Kidney (tissue), 13 donors: ENCODE measurements at regions not wholly inside any gene's neighbourhood (a gene's known extent, or its start where the extent isn't known, plus 50 kb on each side); places are given as distances from the start of the nearest gene placed in this dataset.

Experiments used
- DNase-seq, 5 donors: peaks; one replicate each; pipeline ENCODE4 v3.0.0-alpha.2; 2013 to 2020
- FAIRE-seq: peaks from 2 replicates; lab custom pipeline; 2012; peaks lifted over from hg19 to GRCh38; lab: Jason Lieb, UNC
- H3K27ac ChIP-seq, 2 donors: one replicate each; pipeline ENCODE4 v1.7.0; 2013; ENCODE audit warnings: low read depth in 2 of 2, low read length in 2 of 2, inconsistent platforms in 1 of 2
- H3K27me3 ChIP-seq: one replicate; pipeline ENCODE4 v1.7.1; 2013; ENCODE audit warnings: low read length, inconsistent platforms; ENCODE audit not compliant: control insufficient read depth, insufficient read depth
- H3K36me3 ChIP-seq, 3 donors: one replicate each; pipeline versions ENCODE4 v1.7.0 to v1.7.1; 2013; ENCODE audit warnings: low read length in 3 of 3, control low read depth in 1 of 3, inconsistent platforms in 1 of 3; ENCODE audit not compliant: insufficient read depth in 3 of 3, control insufficient read depth in 2 of 3
- H3K4me1 ChIP-seq, 3 donors: one replicate each; pipeline versions ENCODE4 v1.7.0 to v1.7.1; 2013; ENCODE audit warnings: low read length in 3 of 3, inconsistent platforms in 1 of 3, low read depth in 1 of 3; ENCODE audit not compliant: control insufficient read depth in 2 of 3, insufficient read depth in 2 of 3
- H3K4me3 ChIP-seq, 3 donors: one replicate each; pipeline versions ENCODE4 v1.7.0 to v1.8.1; 2013; ENCODE audit warnings: low read length in 3 of 3, control low read depth in 1 of 3, inconsistent platforms in 1 of 3
- H3K9ac ChIP-seq, 3 donors: one replicate each; pipeline versions ENCODE4 v1.7.0 to v1.7.1; 2013; ENCODE audit warnings: low read length in 3 of 3, control low read depth in 1 of 3, inconsistent platforms in 1 of 3
- H3K9me3 ChIP-seq, 3 donors: one replicate each; pipeline versions ENCODE4 v1.7.0 to v1.7.1; 2013; ENCODE audit warnings: low read length in 3 of 3, control low read depth in 1 of 3, inconsistent platforms in 1 of 3; ENCODE audit not compliant: control insufficient read depth in 2 of 3, insufficient read depth in 1 of 3
- CTCF ChIP-seq: IDR thresholded peaks from 3 replicates; pipeline ENCODE4 v1.5.1; 2012; ENCODE audit warnings: mild to moderate bottlenecking, moderate library complexity, borderline replicate concordance; ENCODE audit not compliant: insufficient read depth; ENCODE audit errors: extremely low read depth
- intact Hi-C: fragments of 100-400 bp; cut with DNase I; formaldehyde crosslinking; loops from one replicate; pipeline ENCODE4 v1.11.1; 2022
- donor health status: control.
- donor health status: control.
- donor health status: control.
- donor health status: control.
- donor health status: control.
- donor health status: DM: yes; HTN: yes; CAD: no.
- donor health status: Normal renal cell carcinoma (clear cell type).

- Histone ChIP-seq H3K4me1 (peaks cover 2 to 16% (median 7%) of the 10 kb centered on the region in 3 donors), H3K27ac (no peak overlapping the region), H3K36me3 (no peaks in the 10 kb centered on the region), H3K9me3 (no peaks in the 10 kb centered on the region), H3K4me3 (no peak overlapping the region), H3K27me3 (no peaks in the 10 kb centered on the region), H3K9ac (no peak overlapping the region)
- TF ChIP-seq CTCF = no peak
- DNase-seq (no peak), FAIRE-seq (no peak)
- intact Hi-C loops = no loop called here
Observed at GRCh38 chr16:85232369-85233142, 120.3 kb upstream of the CIBAR2 start.

GRCh38 chr16:85233516-85233915 is 121.2 kb upstream of the CIBAR2 start:
- Histone ChIP-seq H3K9me3 (no peaks in the 10 kb centered on the region), H3K27me3 (no peaks in the 10 kb centered on the region), H3K9ac (no peak overlapping the region), H3K27ac (no peak overlapping the region), H3K36me3 (no peaks in the 10 kb centered on the region), H3K4me1 (peaks cover 0 to 17% (median 7%) of the 10 kb centered on the region in 3 donors), H3K4me3 (no peak overlapping the region)
- FAIRE-seq (no peak), DNase-seq (no peak)
- intact Hi-C loops = no loop called here
- TF ChIP-seq CTCF = no peak

- Histone ChIP-seq H3K36me3 (no peaks in the 10 kb centered on the region), H3K27ac (peak overlapping the region in 1 of 2 donors; percentile 17), H3K9me3 (no peaks in the 10 kb centered on the region), H3K4me3 (no peak overlapping the region), H3K4me1 (peaks cover 0 to 17% (median 7%) of the 10 kb centered on the region in 3 donors), H3K9ac (no peak overlapping the region), H3K27me3 (no peaks in the 10 kb centered on the region)
- peak; percentile 92 to 97 (median 94) for DNase-seq
- intact Hi-C loops = no loop called here
- no peak for TF ChIP-seq CTCF
- no peak for FAIRE-seq
Observed at GRCh38 chr16:85234310-85235204, 122.3 kb upstream of the CIBAR2 start.
